H1 (cell line): ENCODE measurements at regions not wholly inside any gene's neighbourhood (a gene's known extent, or its start where the extent isn't known, plus 50 kb on each side); places are given as distances from the start of the nearest gene placed in this dataset.

Experiments
- CTCF ChIA-PET: fragments of 300-600 bp; sonication (Branson Sonifier 250); formaldehyde crosslinking; loops from one replicate; lab custom pipeline; 2021; ENCODE audit not compliant: partially characterized antibody; lab: Charles Lee
- POLR2A ChIA-PET: fragments of 300-600 bp; sonication (Branson Sonifier 250); formaldehyde crosslinking; loops from one replicate; lab custom pipeline; 2021; ENCODE audit warnings: inconsistent platforms; ENCODE audit not compliant: partially characterized antibody; lab: Charles Lee
- DNase-seq, 2 experiments: peaks; one replicate each; pipeline versions ENCODE4 v3.0.0 to v3.0.0-alpha.2; 2010 to 2022; ENCODE audit warnings: low spot score in 2 of 2, low read depth in 1 of 2, mixed read lengths in 1 of 2
- FAIRE-seq: peaks from 2 replicates; lab custom pipeline; 2011; peaks lifted over from hg19 to GRCh38; lab: Jason Lieb, UNC
- H2AFZ ChIP-seq: 2 replicates; pipeline ENCODE4 v1.8.1; 2012; ENCODE audit warnings: low read length, inconsistent platforms
- H2AK5ac ChIP-seq: 2 replicates; pipeline ENCODE4 v1.6.1; 2013; ENCODE audit warnings: low read depth, low read length
- H2BK120ac ChIP-seq: replicated peaks from 2 replicates; pipeline ENCODE3; 2013; ENCODE audit warnings: low read depth, low read length, inconsistent platforms
- H2BK12ac ChIP-seq: 2 replicates; pipeline ENCODE4 v1.6.1; 2013; ENCODE audit warnings: low read depth, low read length
- H2BK15ac ChIP-seq: 2 replicates; pipeline ENCODE4 v1.6.1; 2013; ENCODE audit warnings: low read length
- H2BK20ac ChIP-seq: 2 replicates; pipeline ENCODE4 v1.6.1; 2013; ENCODE audit warnings: low read length
- H2BK5ac ChIP-seq: 2 replicates; pipeline ENCODE4 v1.6.1; 2013; ENCODE audit warnings: low read depth, low read length
- H3K14ac ChIP-seq: 2 replicates; pipeline ENCODE4 v1.6.1; 2013; ENCODE audit warnings: inconsistent platforms; ENCODE audit not compliant: insufficient read length
- H3K18ac ChIP-seq: 2 replicates; pipeline ENCODE4 v1.6.1; 2013; ENCODE audit warnings: low read length; ENCODE audit errors: extremely low read depth
- H3K23ac ChIP-seq: 2 replicates; pipeline ENCODE4 v1.6.1; 2013; ENCODE audit warnings: inconsistent platforms; ENCODE audit not compliant: insufficient read length
- H3K23me2 ChIP-seq: 2 replicates; pipeline ENCODE4 v1.6.1; 2013; ENCODE audit warnings: low read depth, low read length
- H3K27ac ChIP-seq: 2 replicates; pipeline ENCODE4 v1.6.1; 2011; ENCODE audit warnings: low read depth, low read length, inconsistent platforms
- H3K27me3 ChIP-seq, 4 experiments: replicated peaks in 1 of 4; 1 replicate in 1 of 4; 2 replicates in 3 of 4; pipeline versions ENCODE4 v1.6.1 to v1.8.1; 2011 to 2013; ENCODE audit warnings: low read length in 3 of 4, mild to moderate bottlenecking in 3 of 4, inconsistent platforms in 2 of 4, mixed read lengths in 2 of 4, moderate library complexity in 1 of 4; ENCODE audit not compliant: control insufficient read depth in 3 of 4, insufficient read depth in 3 of 4; ENCODE audit errors: extremely low read depth in 1 of 4
- H3K36me3 ChIP-seq, 4 experiments: 2 replicates each; pipeline versions ENCODE4 v1.6.1 to v1.8.1; 2011 to 2013; ENCODE audit warnings: mild to moderate bottlenecking in 4 of 4, low read length in 3 of 4, moderate library complexity in 2 of 4, control low read depth in 1 of 4, inconsistent platforms in 1 of 4; ENCODE audit not compliant: insufficient read depth in 4 of 4, control insufficient read depth in 2 of 4
- H3K4ac ChIP-seq: replicated peaks from 2 replicates; pipeline ENCODE3; 2013; ENCODE audit warnings: low read length, low read depth, mixed read lengths, inconsistent platforms; ENCODE audit not compliant: insufficient read length
- H3K4me1 ChIP-seq, 4 experiments: replicated peaks in 1 of 4; 1 replicate in 1 of 4; 2 replicates in 3 of 4; pipeline versions ENCODE4 v1.6.1 to v1.8.1; 2011 to 2013; ENCODE audit warnings: low read length in 3 of 4, inconsistent platforms in 2 of 4, mixed read lengths in 1 of 4; ENCODE audit not compliant: insufficient read depth in 4 of 4, control insufficient read depth in 3 of 4
- H3K4me2 ChIP-seq, 2 experiments: 2 replicates each; pipeline versions ENCODE4 v1.6.1 to v1.8.1; 2011 to 2013; ENCODE audit warnings: low read depth in 2 of 2, low read length in 2 of 2, control low read depth in 1 of 2, inconsistent platforms in 1 of 2, mild to moderate bottlenecking in 1 of 2; ENCODE audit not compliant: insufficient read depth in 1 of 2
- H3K4me3 ChIP-seq, 4 experiments: fragments of 200-600, 300-600 bp in 1 of 4; sonication (generic), shearing (Covaris generic), sonication (Bioruptor Twin) in 1 of 4; 2 replicates each; pipeline versions ENCODE4 v1.5.1 to v1.8.1; 2011 to 2016; ENCODE audit warnings: low read length in 4 of 4, low read depth in 3 of 4, control low read depth in 2 of 4, inconsistent platforms in 2 of 4, mild to moderate bottlenecking in 2 of 4, mixed read lengths in 1 of 4, moderate library complexity in 1 of 4; ENCODE audit not compliant: insufficient read depth in 2 of 4; ENCODE audit errors: extremely low read depth in 1 of 4
- H3K56ac ChIP-seq: replicated peaks from 2 replicates; pipeline ENCODE3; 2013; ENCODE audit warnings: low read depth, mild to moderate bottlenecking, mixed read lengths, low read length, inconsistent platforms; ENCODE audit not compliant: insufficient read length
- H3K79me1 ChIP-seq: 2 replicates; pipeline ENCODE4 v1.6.1; 2013; ENCODE audit warnings: low read depth, low read length, control low read depth
- H3K79me2 ChIP-seq, 2 experiments: 2 replicates each; pipeline versions ENCODE4 v1.6.1 to v1.8.1; 2012 to 2013; ENCODE audit warnings: low read length in 2 of 2, mild to moderate bottlenecking in 2 of 2, inconsistent platforms in 1 of 2; ENCODE audit not compliant: insufficient read depth in 2 of 2, control insufficient read depth in 1 of 2
- H3K9ac ChIP-seq, 4 experiments: replicated peaks in 1 of 4; 1 replicate in 1 of 4; 2 replicates in 3 of 4; pipeline versions ENCODE4 v1.6.1 to v1.8.1; 2011 to 2013; ENCODE audit warnings: low read depth in 3 of 4, low read length in 3 of 4, control low read depth in 2 of 4, mild to moderate bottlenecking in 2 of 4, moderate library complexity in 2 of 4, inconsistent platforms in 1 of 4; ENCODE audit errors: extremely low read depth in 1 of 4
- H3K9me3 ChIP-seq, 2 experiments: 2 replicates each; pipeline versions ENCODE4 v1.6.1 to v1.8.1; 2012 to 2013; ENCODE audit warnings: mild to moderate bottlenecking in 2 of 2, moderate library complexity in 2 of 2, control low read depth in 1 of 2, inconsistent platforms in 1 of 2, low read depth in 1 of 2, low read length in 1 of 2, mixed read lengths in 1 of 2; ENCODE audit not compliant: insufficient read depth in 2 of 2
- H4K20me1 ChIP-seq, 2 experiments: replicated peaks in 1 of 2; 2 replicates each; pipeline versions ENCODE3 to v1.8.1; 2011 to 2013; ENCODE audit warnings: inconsistent platforms in 2 of 2, low read length in 2 of 2, mild to moderate bottlenecking in 1 of 2; ENCODE audit not compliant: insufficient read depth in 2 of 2, control insufficient read depth in 1 of 2
- H4K5ac ChIP-seq: 2 replicates; pipeline ENCODE4 v1.6.1; 2013; ENCODE audit warnings: low read length, low read depth, mixed read lengths, inconsistent platforms; ENCODE audit not compliant: insufficient read length
- H4K8ac ChIP-seq: 2 replicates; pipeline ENCODE4 v1.8.0; 2013; ENCODE audit warnings: mild to moderate bottlenecking, moderate library complexity, low read length, inconsistent platforms; ENCODE audit not compliant: insufficient read depth; ENCODE audit errors: extremely low read depth
- H4K91ac ChIP-seq: replicated peaks from 2 replicates; pipeline ENCODE3; 2013; ENCODE audit warnings: low read length, mixed read lengths, inconsistent platforms; ENCODE audit not compliant: insufficient read length
- BACH1 ChIP-seq: IDR thresholded peaks from 2 replicates; pipeline ENCODE4 v1.6.1; 2012; ENCODE audit warnings: low read length, improper control_type of control experiment
- BCL11A ChIP-seq, 2 experiments: IDR thresholded peaks; one replicate each; pipeline ENCODE4 v1.6.1; 2011; ENCODE audit warnings: low read depth in 2 of 2, low read length in 2 of 2, mild to moderate bottlenecking in 2 of 2
- HDAC2 ChIP-seq, 2 experiments: fragments of 300-600 bp in 1 of 2; sonication (generic) in 1 of 2; IDR thresholded peaks; 2 replicates each; pipeline ENCODE4 v1.6.1; 2011 to 2012; ENCODE audit warnings: low read depth in 2 of 2, low read length in 2 of 2, mild to moderate bottlenecking in 2 of 2, moderate library complexity in 2 of 2, borderline replicate concordance in 1 of 2, inconsistent platforms in 1 of 2
- KDM5A ChIP-seq: fragments of 200-600 bp; IDR thresholded peaks from 2 replicates; pipeline ENCODE4 v1.7.1; 2012; ENCODE audit warnings: mild to moderate bottlenecking, low read length, inconsistent platforms, mixed read lengths
- MAX ChIP-seq: IDR thresholded peaks from 2 replicates; pipeline ENCODE4 v1.6.1; 2012; ENCODE audit warnings: inconsistent platforms
- NRF1 ChIP-seq: IDR thresholded peaks from 2 replicates; pipeline ENCODE4 v1.6.1; 2011; ENCODE audit warnings: mild to moderate bottlenecking, low read depth, low read length, improper control_type of control experiment
- RBBP5 ChIP-seq: IDR thresholded peaks from 2 replicates; pipeline ENCODE4 v1.7.1; 2012; ENCODE audit warnings: low read depth, mild to moderate bottlenecking, inconsistent platforms, low read length, moderate library complexity, borderline replicate concordance
- RFX5 ChIP-seq: IDR thresholded peaks from 2 replicates; pipeline ENCODE4 v1.6.1; 2011; ENCODE audit warnings: low read depth, low read length, improper control_type of control experiment, borderline replicate concordance
- TCF12 ChIP-seq: IDR thresholded peaks from 2 replicates; pipeline ENCODE4 v1.6.1; 2011; ENCODE audit warnings: low read depth, mild to moderate bottlenecking, low read length
- whole genome bisulfite sequencing, 2 experiments: shearing (Covaris generic) in 1 of 2; methylation state at CpG; one replicate each; pipeline versions ENCODE4 v1.1.6 to v1.1.7; 2013 to 2015; ENCODE audit warnings: low lambda C conversion rate in 2 of 2, mixed read lengths in 2 of 2, inconsistent platforms in 1 of 2, low coverage in 1 of 2, missing lambda C conversion rate in 1 of 2; ENCODE audit not compliant: insufficient replicate concordance in 2 of 2, insufficient coverage in 1 of 2, insufficient read length in 1 of 2; ENCODE audit errors: extremely low coverage in 1 of 2, missing lambda C conversion rate in 1 of 2; 5-methylcytosine and 5-hydroxymethylcytosine counted together

GRCh38 chr3:6315906-6316305 lies 545.0 kb upstream of the GRM7 start:
- no peaks in the 10 kb centered on the region for H4K20me1 ChIP-seq
- no peak for DNase-seq
- H2AFZ ChIP-seq, result no peak overlapping the region
- no peak overlapping the region for H2AK5ac ChIP-seq
- no peak overlapping the region for H2BK12ac ChIP-seq
- no peak overlapping the region for H3K27ac ChIP-seq
- H3K36me3 ChIP-seq, result no peaks in the 10 kb centered on the region
- POLR2A ChIA-PET, result no interaction called here
- no peaks in the 10 kb centered on the region for H3K9me3 ChIP-seq
- 100% methylated on average over 4 of the region's 4 CpGs; no CpG with 5 or more reads in 1 of the 2 experiments for WGBS, 2 experiments
- H4K91ac ChIP-seq, result no peak overlapping the region
- H3K79me2 ChIP-seq, result no peaks in the 10 kb centered on the region
- H3K56ac ChIP-seq, result no peak overlapping the region
- no peak overlapping the region for H3K23ac ChIP-seq
- no peak overlapping the region for H3K18ac ChIP-seq
- no peaks in the 10 kb centered on the region for H3K27me3 ChIP-seq
- no peak overlapping the region for H3K4me3 ChIP-seq
- H3K79me1 ChIP-seq, result no peaks in the 10 kb centered on the region
- H4K5ac ChIP-seq, result no peak overlapping the region
- no peak overlapping the region for H2BK120ac ChIP-seq
- CTCF ChIA-PET, result no interaction called here
- H3K23me2 ChIP-seq, result no peaks in the 10 kb centered on the region
- H3K4me2 ChIP-seq, result no peak overlapping the region
- no peak for TF ChIP-seq MAX
- TF ChIP-seq NRF1, result no peak
- TF ChIP-seq KDM5A, result no peak
- no peak for TF ChIP-seq RBBP5
- TF ChIP-seq BACH1, result no peak
- TF ChIP-seq RFX5, result no peak
- no peak for TF ChIP-seq TCF12
- TF ChIP-seq BCL11A (IDR thresholded peaks at IDR 0.05; ENCODE audit: low read depth in 2 of 2, low read length in 2 of 2), result no peak
- no peak for TF ChIP-seq HDAC2 (IDR thresholded peaks at IDR 0.05; ENCODE audit: borderline replicate concordance in 1 of 2, low read depth in 2 of 2, low read length in 2 of 2)
- no peak overlapping the region for H2BK5ac ChIP-seq
- H3K4me1 ChIP-seq, result no peaks in the 10 kb centered on the region
- H4K8ac ChIP-seq, result no peak overlapping the region
- H3K14ac ChIP-seq, result no peak overlapping the region
- no peak overlapping the region for H3K9ac ChIP-seq
- H2BK20ac ChIP-seq, result no peak overlapping the region
- H2BK15ac ChIP-seq, result no peak overlapping the region
- H3K4ac ChIP-seq, result no peak overlapping the region
- no peak for FAIRE-seq
